ENCODE measurements at regions not wholly inside any gene's neighbourhood (a gene's known extent, or its start where the extent isn't known, plus 50 kb on each side); places are given as distances from the start of the nearest gene placed in this dataset.
A peak's percentile ranks its signal among the peaks of the same experiment; 100 is the strongest.

- no peak for DNase-seq (ENCODE audit: low spot score)
These were observed 300.0 kb upstream of the ALG10B start for GRCh38 chr12:38016602-38017001.

DNA sequence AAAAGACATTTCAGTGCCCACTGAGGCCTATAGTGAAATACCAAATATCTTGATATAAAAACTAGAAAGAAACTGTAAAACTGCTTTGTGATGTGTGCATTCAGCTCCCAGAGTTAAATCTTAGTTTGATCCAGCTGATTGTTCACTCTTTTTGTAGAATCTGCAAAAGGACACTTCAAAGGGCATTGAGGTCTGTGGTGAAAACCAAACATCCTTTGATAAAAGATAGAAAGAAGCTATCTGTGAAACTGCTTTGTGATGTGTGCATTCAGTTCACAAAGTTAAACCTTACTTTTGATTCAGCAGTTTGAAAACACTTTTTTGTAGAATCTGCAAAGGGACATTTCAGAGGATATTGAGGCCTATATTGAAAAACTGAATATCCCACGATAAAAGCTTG, 290.7 kb upstream of the ALG10B start:
- DNase-seq (ENCODE audit: low spot score) = no peak

DNA sequence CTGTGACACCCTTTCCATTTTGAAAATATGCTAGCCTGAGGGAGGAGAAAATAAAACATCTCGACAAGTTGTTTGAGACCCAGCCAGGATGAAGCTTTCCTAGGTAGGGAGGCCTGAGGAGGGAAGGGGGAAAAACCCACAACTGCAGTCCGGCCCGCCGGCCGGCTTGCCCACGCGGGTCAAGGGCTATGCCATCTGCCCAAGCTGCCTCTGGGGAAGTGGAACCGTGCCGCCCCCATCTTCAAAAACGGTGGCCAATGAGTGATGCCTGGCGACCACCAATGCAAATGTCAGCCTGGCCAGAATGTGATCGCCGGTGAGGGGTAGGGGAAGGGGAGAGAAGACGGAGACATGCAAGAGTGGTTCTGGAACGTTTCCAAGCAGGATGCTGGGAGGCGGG, 263.5 kb upstream of the ALG10B start:
- no peak for DNase-seq (ENCODE audit: low spot score)

DNA sequence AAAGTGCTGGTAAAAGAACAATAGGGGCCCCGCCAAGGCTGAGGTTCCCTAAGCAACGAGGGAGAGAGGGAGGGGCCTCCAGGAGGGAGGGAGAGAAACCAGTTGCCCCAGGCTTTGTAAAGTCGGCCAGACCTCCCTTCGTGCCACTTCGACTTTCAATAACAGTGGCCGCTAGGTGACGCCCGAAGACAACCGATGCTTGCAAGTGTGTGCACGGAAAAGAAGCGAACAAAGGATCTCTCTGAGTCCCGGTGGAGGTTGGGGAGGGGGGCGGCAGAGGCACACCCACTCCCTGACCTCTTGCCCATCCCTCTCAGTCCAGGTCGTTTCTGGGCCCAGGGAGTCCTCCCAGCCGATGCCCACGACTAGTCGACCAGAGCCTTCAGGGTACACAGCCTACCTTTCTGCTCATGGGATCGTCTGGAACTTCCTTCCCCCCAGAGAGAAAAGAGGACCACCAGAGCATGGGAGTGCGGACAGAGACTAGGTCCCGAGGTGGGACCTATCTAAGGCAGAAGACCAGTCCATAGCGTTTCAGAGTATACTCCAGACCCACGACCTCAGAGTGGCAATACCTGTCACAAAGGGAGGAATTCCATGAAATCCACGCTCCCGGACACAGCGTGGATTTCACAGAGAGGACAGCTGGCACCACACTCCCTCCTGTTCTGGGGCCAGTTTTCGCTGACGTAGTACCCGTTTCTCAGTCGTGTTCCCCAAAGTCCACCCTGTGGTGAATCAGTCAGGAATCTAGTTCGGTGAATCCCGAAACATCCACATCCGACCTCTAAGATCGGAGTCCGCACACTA, 262.7 kb upstream of the ALG10B start:
- peak; percentile 70 for DNase-seq (ENCODE audit: low spot score)

DNA sequence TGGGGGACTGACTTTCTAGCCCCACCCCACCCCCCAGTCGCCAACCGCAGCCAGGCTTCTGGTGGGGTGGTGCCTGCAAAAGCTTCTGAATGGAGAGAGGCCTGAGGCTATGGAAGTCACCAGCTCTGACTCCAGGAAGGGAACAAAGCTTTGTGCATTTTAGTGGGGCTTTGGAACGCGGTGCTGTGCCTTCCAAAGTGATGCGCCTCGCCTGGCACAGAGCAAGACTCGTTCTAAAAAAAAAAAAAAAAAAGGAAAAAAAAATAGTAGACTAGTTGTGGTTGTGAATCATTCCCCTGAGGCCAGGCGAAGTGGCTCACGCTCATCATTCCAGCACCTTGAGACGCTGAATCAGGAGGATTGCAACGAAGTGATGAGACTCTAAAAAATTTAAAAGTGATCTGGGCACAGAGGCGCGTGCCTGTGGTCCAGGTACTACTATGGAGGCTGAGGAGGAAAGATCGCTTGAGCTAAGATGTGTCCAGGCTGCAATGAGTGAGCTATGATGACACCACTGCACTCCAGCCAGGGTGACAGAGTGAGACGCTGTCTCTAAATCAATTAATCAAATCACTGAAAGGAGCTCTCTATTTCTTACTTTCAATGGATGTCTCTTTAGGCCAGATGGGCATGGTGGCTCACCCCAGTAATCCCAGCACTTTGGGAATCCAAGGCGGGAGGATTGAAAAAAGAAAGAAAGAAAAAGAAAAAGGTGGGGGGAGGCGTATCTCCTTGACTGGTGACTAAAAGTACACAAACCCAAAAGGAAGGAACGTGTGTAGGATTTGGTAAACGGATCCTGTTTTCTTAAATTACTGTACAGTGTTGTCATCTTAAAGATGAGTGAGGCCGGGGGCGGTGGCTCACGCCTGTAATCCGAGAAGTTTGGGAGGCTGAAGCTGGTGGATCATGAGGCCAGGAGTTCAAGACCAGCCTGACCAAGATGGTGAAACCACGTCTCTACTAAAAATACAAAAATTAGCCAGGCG, 259.6 kb upstream of the ALG10B start:
- DNase-seq (ENCODE audit: low spot score) = no peak

- no peak for DNase-seq (ENCODE audit: low spot score)
These were observed 216.9 kb upstream of the ALG10B start for GRCh38 chr12:38099686-38100085.

DNA sequence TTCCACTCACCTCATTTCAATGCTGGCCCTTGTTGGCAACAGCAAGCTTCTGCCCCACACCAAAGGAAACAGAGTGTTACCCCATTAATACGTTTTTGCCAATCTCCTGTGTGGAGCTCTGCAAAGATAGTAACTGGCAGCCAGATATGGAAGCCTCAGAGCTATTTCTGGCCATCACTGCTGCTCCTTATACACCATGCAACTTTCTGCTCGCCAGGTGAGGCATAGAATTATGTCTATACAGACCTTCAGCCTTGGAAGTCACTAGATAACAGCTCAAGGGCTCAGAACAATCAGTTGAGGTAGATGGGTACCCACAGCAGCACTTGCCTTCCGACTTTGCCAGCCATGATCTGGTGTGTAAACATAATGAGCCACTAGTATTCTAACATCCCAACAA, 214.8 kb upstream of the ALG10B start:
- DNase-seq (ENCODE audit: low spot score) = no peak

DNA sequence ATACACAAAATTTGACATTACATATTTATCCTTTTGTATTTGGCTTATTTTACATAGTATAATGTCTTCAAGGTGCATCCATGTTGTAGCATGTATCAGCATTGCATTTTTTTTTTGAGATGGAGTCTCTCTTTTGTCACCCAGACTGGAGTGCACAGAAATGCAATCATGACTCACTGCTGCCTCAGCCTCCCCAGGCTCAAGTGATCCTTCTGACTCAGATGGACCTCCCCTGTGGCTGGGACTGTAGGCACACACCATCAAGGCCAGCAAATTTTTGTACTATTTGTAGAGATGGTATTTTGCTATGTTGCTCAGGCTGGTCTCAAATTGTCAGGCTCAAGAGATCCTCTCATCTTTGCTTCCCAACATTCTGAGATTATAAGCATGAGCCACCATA, 214.4 kb upstream of the ALG10B start:
- no peak for DNase-seq (ENCODE audit: low spot score)

GRCh38 chr12:38110026-38110699, 206.4 kb upstream of the ALG10B start:
- no peak for DNase-seq (ENCODE audit: low spot score)

- DNase-seq (ENCODE audit: low spot score) = no peak
These were observed 202.6 kb upstream of the ALG10B start for GRCh38 chr12:38113991-38114390.

DNA sequence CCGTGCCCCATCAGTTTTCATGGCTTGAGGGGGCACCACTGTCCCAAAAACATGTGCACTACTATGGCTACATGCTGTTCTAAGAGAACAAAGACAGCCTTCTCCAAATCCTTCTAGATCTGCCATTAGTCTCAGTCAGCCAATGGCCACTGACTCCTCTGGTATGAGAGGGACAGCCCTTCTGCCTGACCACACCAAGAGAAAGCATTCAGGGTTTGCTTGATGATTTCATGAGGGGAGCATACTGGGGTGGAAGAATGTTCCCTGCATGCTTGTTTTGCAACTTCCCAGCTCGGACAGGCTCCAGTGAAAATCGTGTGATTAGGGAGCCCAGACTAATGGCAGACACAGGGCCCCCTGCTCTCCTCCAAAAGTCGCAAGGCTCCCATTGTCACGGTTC, 199.6 kb upstream of the ALG10B start:
- no peak for DNase-seq (ENCODE audit: low spot score)

DNA sequence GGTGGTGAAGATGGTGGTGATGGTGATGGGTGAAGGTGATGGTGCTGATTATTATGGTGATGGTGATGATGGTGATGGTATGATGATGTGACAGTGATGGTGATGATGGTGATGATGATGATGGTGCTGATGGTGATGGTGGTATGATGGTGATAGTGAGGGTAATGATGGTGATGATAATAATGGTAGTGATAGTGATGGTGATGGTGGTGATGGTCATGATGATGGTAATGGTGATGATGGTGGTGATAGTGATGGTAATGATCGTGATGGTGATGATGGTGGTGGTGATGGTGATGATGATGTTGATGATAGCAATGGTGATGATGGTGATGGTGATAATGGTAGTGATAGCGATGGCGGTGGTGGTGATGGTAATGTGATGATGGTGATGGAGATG, 197.9 kb upstream of the ALG10B start:
- DNase-seq (ENCODE audit: low spot score) = no peak

GRCh38 chr12:38120438-38120837, 196.1 kb upstream of the ALG10B start:
- DNase-seq (ENCODE audit: low spot score) = no peak

DNA sequence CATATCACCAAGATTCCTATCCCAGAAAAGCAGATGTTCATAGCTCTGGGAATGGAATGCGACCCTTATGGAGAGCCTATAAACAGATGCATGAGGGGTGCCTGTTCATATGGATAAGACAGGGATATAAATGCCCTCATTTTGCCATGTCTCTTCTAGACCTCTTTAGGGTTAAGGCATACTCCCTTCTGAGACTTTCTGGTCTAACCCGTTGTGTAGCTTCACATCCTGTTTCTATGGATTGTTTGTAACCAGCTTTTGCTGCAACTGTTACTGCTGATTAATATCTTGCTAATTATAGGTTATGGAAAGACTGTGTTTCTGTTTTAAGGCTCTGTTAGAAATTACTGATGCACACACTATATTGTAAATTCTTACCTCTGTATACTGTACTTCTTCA, 193.5 kb upstream of the ALG10B start:
- DNase-seq (ENCODE audit: low spot score) = peak; percentile 46

GRCh38 chr12:38123566-38124246, 192.9 kb upstream of the ALG10B start:
- DNase-seq (ENCODE audit: low spot score) = no peak

DNA sequence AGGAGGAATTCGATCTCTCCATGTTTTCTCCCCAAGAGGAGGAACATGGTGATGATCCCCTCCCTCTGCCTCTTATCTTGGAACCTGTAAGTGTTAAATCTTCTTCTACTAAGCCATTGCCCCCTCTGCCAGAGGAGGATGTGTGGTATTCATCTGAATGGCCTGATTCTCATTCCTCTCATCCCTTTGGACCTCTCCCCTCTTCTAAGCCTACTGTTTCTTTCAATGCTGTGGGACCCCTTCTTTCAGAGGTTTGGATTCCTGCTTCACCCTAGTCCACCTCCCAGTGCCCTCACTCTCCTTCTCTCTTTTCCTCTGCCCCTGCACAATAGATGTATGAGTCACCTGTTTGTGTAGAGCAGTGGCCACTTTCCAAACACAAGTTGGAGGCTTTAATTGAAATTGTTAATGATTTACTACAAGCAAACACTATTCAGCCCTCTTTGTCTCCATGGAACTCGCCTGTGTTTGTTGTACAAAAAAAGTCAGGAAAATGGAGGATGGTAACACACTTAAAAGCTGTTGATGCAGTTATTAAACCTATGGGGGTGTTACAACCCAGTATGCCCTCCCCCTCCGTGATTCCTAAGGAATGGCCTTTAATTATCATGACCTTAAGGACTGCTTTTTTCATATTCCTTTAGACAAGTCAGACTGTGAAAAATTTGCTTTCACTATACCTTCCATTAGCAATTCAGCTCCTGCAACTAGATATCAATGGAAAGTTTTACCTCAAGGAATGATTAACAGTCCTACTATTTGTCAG, 192.1 kb upstream of the ALG10B start:
- peak; percentile 86 for DNase-seq (ENCODE audit: low spot score)

DNA sequence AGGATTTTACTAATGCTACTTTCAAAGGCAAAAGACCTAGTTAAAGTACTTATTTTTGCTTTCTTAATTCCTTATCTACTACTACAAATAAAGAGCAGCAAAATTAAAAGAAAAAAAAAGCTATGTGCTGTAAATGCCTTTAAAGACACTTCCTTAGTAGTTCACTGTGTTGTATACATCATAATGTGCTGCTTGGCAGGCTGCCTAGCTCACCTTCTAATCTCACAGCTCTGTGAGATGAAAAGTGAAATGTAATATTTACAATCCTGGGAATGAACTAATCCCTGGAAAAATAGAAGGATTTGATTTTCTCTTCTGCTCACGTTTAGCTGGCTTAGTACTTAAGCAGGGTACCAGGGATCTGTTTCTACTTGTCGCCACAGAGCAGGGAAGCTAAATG, 184.4 kb upstream of the ALG10B start:
- no peak for DNase-seq (ENCODE audit: low spot score)

DNA sequence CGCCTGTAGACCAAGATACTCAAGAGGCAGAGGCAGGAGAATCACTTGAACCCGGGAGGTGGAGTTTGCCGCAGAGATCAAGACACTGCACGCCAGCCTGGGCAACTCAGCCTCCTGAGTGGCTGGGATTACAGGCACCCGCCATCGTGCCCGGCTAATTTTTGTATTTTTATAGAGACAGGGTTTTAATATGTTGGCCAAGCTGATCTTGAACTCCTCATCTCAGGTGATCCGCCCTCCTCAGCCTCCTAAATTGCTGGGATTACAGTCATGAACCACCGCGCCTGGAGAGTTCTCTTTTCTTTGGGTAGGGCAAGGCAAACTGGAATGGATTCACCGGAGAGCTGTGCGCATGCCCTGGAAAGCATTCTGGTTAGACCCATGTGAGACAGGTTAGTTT, 179.3 kb upstream of the ALG10B start:
- no peak for DNase-seq (ENCODE audit: low spot score)

DNA sequence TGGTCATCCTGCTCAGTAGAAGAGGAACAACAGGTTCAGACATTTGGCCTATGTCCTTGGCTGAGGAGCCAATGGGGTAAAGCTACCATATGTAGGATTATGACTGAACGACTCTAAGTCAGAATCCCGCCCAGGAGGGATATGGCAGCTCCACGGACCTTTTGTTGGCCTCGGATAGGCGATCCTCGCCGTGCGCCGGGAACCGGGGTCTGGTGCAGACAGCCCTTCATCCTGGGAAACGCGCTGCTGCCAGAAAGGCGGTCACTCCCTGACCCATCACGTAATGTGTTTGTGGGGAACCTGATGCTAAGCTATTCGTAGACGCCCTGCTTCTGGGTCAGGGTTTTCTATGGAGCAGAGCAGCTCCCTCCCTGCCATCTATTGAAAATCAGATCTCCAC, 178.9 kb upstream of the ALG10B start:
- DNase-seq (ENCODE audit: low spot score) = no peak
